Activated CD8-positive, alpha-beta T cell treated with anti-CD3 and anti-CD28 coated beads for 36 hours (primary cell): ENCODE measurements at regions not wholly inside any gene's neighbourhood (a gene's known extent, or its start where the extent isn't known, plus 50 kb on each side); places are given as distances from the start of the nearest gene placed in this dataset.

ENCODE experiments used
- ATAC-seq: fragments of 200-7000 bp; cut with Tn5 transposase; one replicate; pipeline ENCODE4 v1.10.0; 2021; ENCODE audit warnings: mild to moderate bottlenecking, moderate library complexity
- CTCF ChIA-PET: fragments of 350-600 bp; sonication (Branson Sonifier 250); formaldehyde crosslinking; loops from one replicate; lab custom pipeline; 2021; ENCODE audit warnings: antibody characterized with exemption; lab: Charles Lee
- POLR2A ChIA-PET: fragments of 350-600 bp; sonication (Branson Sonifier 250); formaldehyde crosslinking; loops from one replicate; lab custom pipeline; 2021; ENCODE audit warnings: antibody characterized with exemption; lab: Charles Lee
- DNase-seq: peaks from one replicate; pipeline ENCODE4 v3.0.0-alpha.2; 2020
- H3K27ac Mint-ChIP-seq: one replicate; pipeline ENCODE4 v1.8.0; 2021; ENCODE audit warnings: mild to moderate bottlenecking, mixed read lengths
- H3K27me3 Mint-ChIP-seq: one replicate; pipeline ENCODE4 v1.8.0; 2021; ENCODE audit warnings: mixed read lengths
- H3K36me3 Mint-ChIP-seq: one replicate; pipeline ENCODE4 v1.8.0; 2021; ENCODE audit warnings: low read depth, mixed read lengths
- H3K4me1 Mint-ChIP-seq: one replicate; pipeline ENCODE4 v1.8.0; 2021; ENCODE audit warnings: low read depth, mixed read lengths
- H3K4me3 Mint-ChIP-seq: one replicate; pipeline ENCODE4 v1.8.0; 2021; ENCODE audit warnings: mild to moderate bottlenecking, moderate library complexity, mixed read lengths
- H3K9me3 Mint-ChIP-seq: one replicate; pipeline ENCODE4 v1.8.0; 2021; ENCODE audit warnings: mixed read lengths
- CTCF ChIP-seq: fragments of 200-600 bp; IDR thresholded peaks from one replicate; pipeline ENCODE4 v1.8.0; 2022; ENCODE audit warnings: antibody characterized with exemption, mild to moderate bottlenecking
- intact Hi-C: fragments of 100-400 bp; cut with micrococcal nuclease; formaldehyde crosslinking; loops from one replicate; pipeline ENCODE4 v1.10.0; 2022

- Mint-ChIP-seq H3K36me3 (no peaks in the 10 kb centered on the region), H3K4me3 (no peak overlapping the region), H3K27ac (no peak overlapping the region), H3K9me3 (peaks cover 10% of the 10 kb centered on the region), H3K4me1 (no peaks in the 10 kb centered on the region), H3K27me3 (no peaks in the 10 kb centered on the region)
- CTCF ChIA-PET = no interaction called here
- no peak for ATAC-seq
- no peak for TF ChIP-seq CTCF
- POLR2A ChIA-PET = no interaction called here
- intact Hi-C loops = no loop called here
- no peak for DNase-seq
These were observed 675.9 kb upstream of the ADGRL4 start for GRCh38 chr1:79682478-79682877.

- no peak overlapping the region for H3K27ac Mint-ChIP-seq
- no peak for TF ChIP-seq CTCF
- CTCF ChIA-PET = no interaction called here
- no peak for DNase-seq
- no peaks in the 10 kb centered on the region for H3K27me3 Mint-ChIP-seq
- ATAC-seq = no peak
- POLR2A ChIA-PET = interaction anchor here (0.6 kb wide), 1 partner anchor 1371 kb away, joined by 3 read pairs; no protein-coding TSS in a partner anchor
- no peak overlapping the region for H3K4me3 Mint-ChIP-seq
- intact Hi-C loops = no loop called here
- H3K9me3 Mint-ChIP-seq = peaks cover 17% of the 10 kb centered on the region
- H3K4me1 Mint-ChIP-seq = no peaks in the 10 kb centered on the region
- H3K36me3 Mint-ChIP-seq = no peaks in the 10 kb centered on the region
These were observed 674.9 kb upstream of the ADGRL4 start for GRCh38 chr1:79681382-79681781.

GRCh38 chr1:79679916-79680315 is 673.4 kb upstream of the ADGRL4 start:
- Mint-ChIP-seq H3K9me3 (peaks cover 25% of the 10 kb centered on the region), H3K27ac (no peak overlapping the region), H3K27me3 (no peaks in the 10 kb centered on the region), H3K4me3 (no peak overlapping the region), H3K4me1 (no peaks in the 10 kb centered on the region), H3K36me3 (no peaks in the 10 kb centered on the region)
- ChIA-PET POLR2A (no interaction called here), CTCF (no interaction called here)
- ATAC-seq = no peak
- TF ChIP-seq CTCF = no peak
- DNase-seq = no peak
- intact Hi-C loops = no loop called here

GRCh38 chr1:79667848-79668696 is 661.5 kb upstream of the ADGRL4 start:
- Mint-ChIP-seq H3K4me3 (no peak overlapping the region), H3K4me1 (no peaks in the 10 kb centered on the region), H3K27ac (no peak overlapping the region), H3K27me3 (no peaks in the 10 kb centered on the region), H3K9me3 (peaks cover 3% of the 10 kb centered on the region), H3K36me3 (no peaks in the 10 kb centered on the region)
- no peak for TF ChIP-seq CTCF
- no peak for ATAC-seq
- DNase-seq = no peak
- CTCF ChIA-PET = no interaction called here
- intact Hi-C loops = no loop called here
- POLR2A ChIA-PET = no interaction called here

GRCh38 chr1:79667166-79667565 is 660.6 kb upstream of the ADGRL4 start:
- Mint-ChIP-seq H3K4me3 (no peak overlapping the region), H3K36me3 (no peaks in the 10 kb centered on the region), H3K4me1 (no peaks in the 10 kb centered on the region), H3K27ac (no peak overlapping the region), H3K27me3 (no peaks in the 10 kb centered on the region), H3K9me3 (peaks cover 3% of the 10 kb centered on the region)
- ChIA-PET CTCF (no interaction called here), POLR2A (no interaction called here)
- intact Hi-C loops = no loop called here
- ATAC-seq (no peak), DNase-seq (no peak)
- no peak for TF ChIP-seq CTCF
